ENCODE measurements at regions not wholly inside any gene's neighbourhood (a gene's known extent, or its start where the extent isn't known, plus 50 kb on each side); places are given as distances from the start of the nearest gene placed in this dataset.

- WGBS (ENCODE audit: low lambda C conversion rate, missing lambda C conversion rate), result 96% methylated on average over 4 of the region's 4 CpGs
These were observed 352.3 kb upstream of the KLF6 start for GRCh38 chr10:4137299-4137698.

DNA sequence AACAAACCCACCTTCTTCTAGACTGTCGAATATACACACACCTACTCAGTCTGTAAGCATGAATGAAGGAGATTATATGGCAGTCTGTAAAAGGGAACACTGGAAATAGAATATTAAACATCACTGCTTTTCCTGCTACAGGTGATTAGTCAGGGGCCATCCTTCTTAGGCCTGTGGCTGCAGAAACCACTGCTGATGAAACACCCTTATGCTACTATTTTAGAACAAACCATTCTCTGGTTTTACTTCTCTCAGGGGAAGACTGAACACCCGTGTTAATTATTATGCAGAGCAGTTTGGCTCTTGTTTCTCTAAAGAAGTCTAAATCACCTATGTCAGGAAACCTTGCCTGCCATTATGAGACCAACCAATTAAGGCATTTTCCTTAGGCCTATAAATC is 351.1 kb upstream of the KLF6 start:
- Histone ChIP-seq H3K79me2 (no peaks in the 10 kb centered on the region), H3K9me3 (ENCODE audit: low read depth) (no peaks in the 10 kb centered on the region), H3K4me2 (no peak overlapping the region), H3K27ac (no peak overlapping the region), H3K36me3 (replicated peaks; ENCODE audit: insufficient read depth, low read depth) (no peaks in the 10 kb centered on the region), H3K4me1 (ENCODE audit: insufficient read depth) (no peaks in the 10 kb centered on the region), H3K27me3 (no peaks in the 10 kb centered on the region), H2AFZ (no peak overlapping the region), H3K9me2 (replicated peaks; ENCODE audit: insufficient read depth) (no peaks in the 10 kb centered on the region), H4K20me1 (ENCODE audit: insufficient read depth, poor library complexity, severe bottlenecking) (no peaks in the 10 kb centered on the region), H3K4me3 (no peak overlapping the region)
- WGBS (ENCODE audit: low lambda C conversion rate, missing lambda C conversion rate), result 78% methylated on average over 2 of the region's 2 CpGs
- TF ChIP-seq, protein P1, sequence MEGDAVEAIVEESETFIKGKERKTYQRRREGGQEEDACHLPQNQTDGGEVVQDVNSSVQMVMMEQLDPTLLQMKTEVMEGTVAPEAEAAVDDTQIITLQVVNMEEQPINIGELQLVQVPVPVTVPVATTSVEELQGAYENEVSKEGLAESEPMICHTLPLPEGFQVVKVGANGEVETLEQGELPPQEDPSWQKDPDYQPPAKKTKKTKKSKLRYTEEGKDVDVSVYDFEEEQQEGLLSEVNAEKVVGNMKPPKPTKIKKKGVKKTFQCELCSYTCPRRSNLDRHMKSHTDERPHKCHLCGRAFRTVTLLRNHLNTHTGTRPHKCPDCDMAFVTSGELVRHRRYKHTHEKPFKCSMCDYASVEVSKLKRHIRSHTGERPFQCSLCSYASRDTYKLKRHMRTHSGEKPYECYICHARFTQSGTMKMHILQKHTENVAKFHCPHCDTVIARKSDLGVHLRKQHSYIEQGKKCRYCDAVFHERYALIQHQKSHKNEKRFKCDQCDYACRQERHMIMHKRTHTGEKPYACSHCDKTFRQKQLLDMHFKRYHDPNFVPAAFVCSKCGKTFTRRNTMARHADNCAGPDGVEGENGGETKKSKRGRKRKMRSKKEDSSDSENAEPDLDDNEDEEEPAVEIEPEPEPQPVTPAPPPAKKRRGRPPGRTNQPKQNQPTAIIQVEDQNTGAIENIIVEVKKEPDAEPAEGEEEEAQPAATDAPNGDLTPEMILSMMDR (IDR thresholded peaks at IDR 0.05; ENCODE audit: poor library complexity), result no peak
- TF ChIP-seq EZH2 (IDR thresholded peaks at IDR 0.05; ENCODE audit: borderline replicate concordance) (no peak), EZH2phosphoT487 (IDR thresholded peaks at IDR 0.05; ENCODE audit: low read depth, severe bottlenecking, unreplicated experiment) (no peak)
- DNase-seq (ENCODE audit: low spot score), result no peak

More at GRCh38 chr10:4137299-4137698, 352.3 kb upstream of the KLF6 start:
- no peaks in the 10 kb centered on the region for H3K9me2 ChIP-seq (replicated peaks; ENCODE audit: insufficient read depth)
- DNase-seq (ENCODE audit: low spot score), result no peak
- no peaks in the 10 kb centered on the region for H3K79me2 ChIP-seq
- no peaks in the 10 kb centered on the region for H4K20me1 ChIP-seq (ENCODE audit: insufficient read depth, poor library complexity, severe bottlenecking)
- H3K4me3 ChIP-seq, result no peak overlapping the region
- TF ChIP-seq EZH2phosphoT487 (IDR thresholded peaks at IDR 0.05; ENCODE audit: low read depth, severe bottlenecking, unreplicated experiment) (no peak), EZH2 (IDR thresholded peaks at IDR 0.05; ENCODE audit: borderline replicate concordance) (no peak)
- TF ChIP-seq, protein P1 (IDR thresholded peaks at IDR 0.05; ENCODE audit: poor library complexity), result no peak
- no peaks in the 10 kb centered on the region for H3K27me3 ChIP-seq
- H3K4me1 ChIP-seq (ENCODE audit: insufficient read depth), result no peaks in the 10 kb centered on the region
- no peak overlapping the region for H3K4me2 ChIP-seq
- no peak overlapping the region for H3K27ac ChIP-seq
- no peaks in the 10 kb centered on the region for H3K9me3 ChIP-seq (ENCODE audit: low read depth)
- H3K36me3 ChIP-seq (replicated peaks; ENCODE audit: insufficient read depth, low read depth), result no peaks in the 10 kb centered on the region
- H2AFZ ChIP-seq, result no peak overlapping the region

GRCh38 chr10:4132216-4132556 is 347.2 kb upstream of the KLF6 start:
- peaks cover 9% of the 10 kb centered on the region for H3K4me1 ChIP-seq (ENCODE audit: insufficient read depth)

More at GRCh38 chr10:4132216-4132556, 347.2 kb upstream of the KLF6 start:
- DNase-seq (ENCODE audit: low spot score), result no peak
- Histone ChIP-seq H3K9me3 (ENCODE audit: low read depth) (no peaks in the 10 kb centered on the region), H3K4me3 (no peak overlapping the region), H3K27ac (no peak overlapping the region), H3K36me3 (replicated peaks; ENCODE audit: insufficient read depth, low read depth) (no peaks in the 10 kb centered on the region), H3K27me3 (no peaks in the 10 kb centered on the region), H3K79me2 (no peaks in the 10 kb centered on the region), H3K4me2 (peak overlapping the region; percentile 3), H2AFZ (no peak overlapping the region), H3K9me2 (replicated peaks; ENCODE audit: insufficient read depth) (no peaks in the 10 kb centered on the region), H4K20me1 (ENCODE audit: insufficient read depth, poor library complexity, severe bottlenecking) (no peaks in the 10 kb centered on the region)
- WGBS (ENCODE audit: low lambda C conversion rate, missing lambda C conversion rate), result 95% methylated on average over 1 of the region's 1 CpG
- no peak for TF ChIP-seq EZH2 (IDR thresholded peaks at IDR 0.05; ENCODE audit: borderline replicate concordance)
- TF ChIP-seq, protein P1 (IDR thresholded peaks at IDR 0.05; ENCODE audit: poor library complexity), result no peak
- no peak for TF ChIP-seq EZH2phosphoT487 (IDR thresholded peaks at IDR 0.05; ENCODE audit: low read depth, severe bottlenecking, unreplicated experiment)
